ENCODE measurements at regions not wholly inside any gene's neighbourhood (a gene's known extent, or its start where the extent isn't known, plus 50 kb on each side); places are given as distances from the start of the nearest gene placed in this dataset.
"Not testable (repeated sequence)": the region's sequence is repeated elsewhere in the genome, so short reads cannot be mapped to it uniquely, and the experiment has no call there.

- H3K36me3 Mint-ChIP-seq (ENCODE audit: unreplicated experiment): no peaks in the 10 kb centered on the region
- H3K4me1 Mint-ChIP-seq (ENCODE audit: unreplicated experiment): peaks cover 15% of the 10 kb centered on the region
- no peaks in the 10 kb centered on the region for H3K27me3 Mint-ChIP-seq (ENCODE audit: unreplicated experiment)
- DNase-seq (ENCODE audit: extremely low spot score, unreplicated experiment): no peak
- no peak overlapping the region for H3K27ac Mint-ChIP-seq (ENCODE audit: unreplicated experiment)
- TF ChIP-seq, protein P1, sequence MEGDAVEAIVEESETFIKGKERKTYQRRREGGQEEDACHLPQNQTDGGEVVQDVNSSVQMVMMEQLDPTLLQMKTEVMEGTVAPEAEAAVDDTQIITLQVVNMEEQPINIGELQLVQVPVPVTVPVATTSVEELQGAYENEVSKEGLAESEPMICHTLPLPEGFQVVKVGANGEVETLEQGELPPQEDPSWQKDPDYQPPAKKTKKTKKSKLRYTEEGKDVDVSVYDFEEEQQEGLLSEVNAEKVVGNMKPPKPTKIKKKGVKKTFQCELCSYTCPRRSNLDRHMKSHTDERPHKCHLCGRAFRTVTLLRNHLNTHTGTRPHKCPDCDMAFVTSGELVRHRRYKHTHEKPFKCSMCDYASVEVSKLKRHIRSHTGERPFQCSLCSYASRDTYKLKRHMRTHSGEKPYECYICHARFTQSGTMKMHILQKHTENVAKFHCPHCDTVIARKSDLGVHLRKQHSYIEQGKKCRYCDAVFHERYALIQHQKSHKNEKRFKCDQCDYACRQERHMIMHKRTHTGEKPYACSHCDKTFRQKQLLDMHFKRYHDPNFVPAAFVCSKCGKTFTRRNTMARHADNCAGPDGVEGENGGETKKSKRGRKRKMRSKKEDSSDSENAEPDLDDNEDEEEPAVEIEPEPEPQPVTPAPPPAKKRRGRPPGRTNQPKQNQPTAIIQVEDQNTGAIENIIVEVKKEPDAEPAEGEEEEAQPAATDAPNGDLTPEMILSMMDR (IDR thresholded peaks at IDR 0.05): no peak
- H3K4me3 Mint-ChIP-seq (ENCODE audit: unreplicated experiment): no peak overlapping the region
- no peaks in the 10 kb centered on the region for H3K9me3 Mint-ChIP-seq (ENCODE audit: unreplicated experiment)
Observed at GRCh38 chr4:159029481-159029880, 73.4 kb upstream of the RAPGEF2 start.

DNA sequence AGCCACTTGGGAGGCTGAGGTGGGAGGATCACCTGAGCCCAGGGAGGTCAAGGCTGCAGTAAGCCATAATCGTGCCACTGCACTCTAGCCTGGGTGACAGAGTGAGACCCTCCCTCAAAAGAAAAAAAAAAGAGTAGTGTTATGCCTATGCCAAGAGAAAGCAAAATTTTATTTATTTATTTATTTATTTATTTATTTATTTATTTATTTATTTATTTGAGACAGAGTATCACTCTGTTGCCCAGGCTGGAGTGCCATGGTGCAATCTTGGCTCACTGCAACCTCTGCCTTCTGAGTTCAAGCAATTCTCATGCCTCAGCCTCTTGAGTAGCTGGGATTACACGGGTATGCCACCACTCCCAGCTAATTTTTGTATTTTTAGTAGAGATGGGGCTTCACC is 72.6 kb upstream of the RAPGEF2 start:
- not testable (repeated sequence) for H3K4me3 Mint-ChIP-seq (ENCODE audit: unreplicated experiment); H3K27me3 Mint-ChIP-seq (ENCODE audit: unreplicated experiment); H3K27ac Mint-ChIP-seq (ENCODE audit: unreplicated experiment); H3K9me3 Mint-ChIP-seq (ENCODE audit: unreplicated experiment); DNase-seq (ENCODE audit: extremely low spot score, unreplicated experiment); H3K36me3 Mint-ChIP-seq (ENCODE audit: unreplicated experiment)
- H3K4me1 Mint-ChIP-seq (ENCODE audit: unreplicated experiment): peaks cover 15% of the 10 kb centered on the region

GRCh38 chr4:159035570-159035969 is 67.3 kb upstream of the RAPGEF2 start:
- no peaks in the 10 kb centered on the region for H3K36me3 Mint-ChIP-seq (ENCODE audit: unreplicated experiment)

GRCh38 chr4:159038536-159038935 is 64.3 kb upstream of the RAPGEF2 start:
- Mint-ChIP-seq H3K4me1 (ENCODE audit: unreplicated experiment) (no peaks in the 10 kb centered on the region), H3K9me3 (ENCODE audit: unreplicated experiment) (no peaks in the 10 kb centered on the region), H3K27ac (ENCODE audit: unreplicated experiment) (no peak overlapping the region), H3K36me3 (ENCODE audit: unreplicated experiment) (no peaks in the 10 kb centered on the region), H3K27me3 (ENCODE audit: unreplicated experiment) (peaks cover 17% of the 10 kb centered on the region), H3K4me3 (ENCODE audit: unreplicated experiment) (no peak overlapping the region)
- DNase-seq (ENCODE audit: extremely low spot score, unreplicated experiment): no peak
- TF ChIP-seq, protein P1 (IDR thresholded peaks at IDR 0.05): no peak

More at GRCh38 chr4:159035570-159035969, 67.3 kb upstream of the RAPGEF2 start:
- H3K4me3 Mint-ChIP-seq (ENCODE audit: unreplicated experiment): no peak overlapping the region
- DNase-seq (ENCODE audit: extremely low spot score, unreplicated experiment): no peak
- H3K9me3 Mint-ChIP-seq (ENCODE audit: unreplicated experiment): no peaks in the 10 kb centered on the region
- H3K4me1 Mint-ChIP-seq (ENCODE audit: unreplicated experiment): no peaks in the 10 kb centered on the region
- TF ChIP-seq, protein P1 (IDR thresholded peaks at IDR 0.05): no peak
- H3K27me3 Mint-ChIP-seq (ENCODE audit: unreplicated experiment): peaks cover 14% of the 10 kb centered on the region
- no peak overlapping the region for H3K27ac Mint-ChIP-seq (ENCODE audit: unreplicated experiment)

DNA sequence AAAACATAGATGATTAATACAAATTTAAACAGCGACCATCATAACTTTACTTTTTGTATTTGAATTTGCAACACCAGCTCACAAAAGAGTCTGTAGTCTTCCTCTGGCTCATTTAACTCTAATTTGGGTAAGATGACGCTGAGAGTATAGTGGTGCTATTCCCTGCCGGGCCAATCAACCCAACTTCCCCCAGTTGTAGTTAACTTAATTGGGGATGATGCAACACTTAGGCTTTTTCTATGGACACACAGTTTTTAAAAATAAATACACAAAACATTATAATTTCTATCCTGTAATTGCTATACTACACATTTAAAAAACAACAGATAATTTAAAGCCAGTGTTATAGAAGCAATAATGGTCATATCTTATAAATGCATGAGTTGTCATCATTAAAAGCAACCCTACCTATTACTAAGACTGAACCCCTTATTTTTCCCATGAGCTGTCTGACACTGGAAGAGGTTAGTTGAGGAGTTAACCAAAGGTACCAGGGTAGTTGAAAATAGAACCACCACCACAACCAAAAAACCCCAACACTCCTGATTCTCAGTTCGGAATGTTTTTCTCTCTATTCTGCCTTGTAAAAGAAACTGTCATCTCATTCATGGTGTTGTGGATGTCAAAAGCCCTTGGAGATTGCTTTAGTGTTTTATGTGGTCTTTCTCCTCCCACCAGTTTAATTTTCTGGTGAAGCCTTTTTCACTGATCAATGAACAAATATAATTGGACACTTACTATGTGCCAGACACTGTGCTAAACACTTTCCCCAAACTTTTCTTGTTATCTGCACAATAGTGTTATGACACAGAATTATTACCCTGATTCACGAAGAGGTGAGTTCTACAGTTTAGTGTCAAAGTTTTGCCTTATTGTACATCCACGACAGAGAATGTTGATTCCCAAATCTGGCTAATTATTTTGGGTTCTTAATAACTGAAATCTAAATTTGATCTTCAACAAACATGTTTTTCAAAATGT is 61.5 kb upstream of the RAPGEF2 start:
- Mint-ChIP-seq H3K4me1 (ENCODE audit: unreplicated experiment) (peaks cover 5% of the 10 kb centered on the region), H3K9me3 (ENCODE audit: unreplicated experiment) (no peaks in the 10 kb centered on the region), H3K36me3 (ENCODE audit: unreplicated experiment) (no peaks in the 10 kb centered on the region), H3K4me3 (ENCODE audit: unreplicated experiment) (no peak overlapping the region), H3K27ac (ENCODE audit: unreplicated experiment) (no peak overlapping the region), H3K27me3 (ENCODE audit: unreplicated experiment) (peaks cover 16% of the 10 kb centered on the region)
- TF ChIP-seq, protein P1 (IDR thresholded peaks at IDR 0.05): no peak
- no peak for DNase-seq (ENCODE audit: extremely low spot score, unreplicated experiment)

Measured in osteocyte (in vitro differentiated cells).